ENCODE measurements at regions not wholly inside any gene's neighbourhood (a gene's known extent, or its start where the extent isn't known, plus 50 kb on each side); places are given as distances from the start of the nearest gene placed in this dataset.

GRCh38 chr5:14086261-14086660, 56.9 kb upstream of the TRIO start:
- no peak for TF ChIP-seq CTCF (IDR thresholded peaks at IDR 0.05; ENCODE audit: low read length)
- TF ChIP-seq EZH2 (IDR thresholded peaks at IDR 0.05; ENCODE audit: borderline replicate concordance, low read length): no peak
